Sigmoid colon (tissue), 6 donors: ENCODE measurements at regions not wholly inside any gene's neighbourhood (a gene's known extent, or its start where the extent isn't known, plus 50 kb on each side); places are given as distances from the start of the nearest gene placed in this dataset.

ENCODE experiments used
- DNase-seq: peaks from one replicate; pipeline ENCODE4 v3.0.0-alpha.2; 2019
- H3K27ac ChIP-seq, 4 donors: fragments of 200-600 bp; sonication (generic); one replicate each; pipeline ENCODE4 v1.5.1; 2016 to 2019; ENCODE audit warnings: mild to moderate bottlenecking in 1 of 4
- H3K27me3 ChIP-seq, 3 donors: fragments of 200-600 bp; sonication (generic); one replicate each; pipeline ENCODE4 v1.5.1; 2019; ENCODE audit warnings: mild to moderate bottlenecking in 1 of 3
- H3K36me3 ChIP-seq, 4 donors: fragments of 200-600 bp; sonication (generic); one replicate each; pipeline ENCODE4 v1.5.1; 2016 to 2019
- H3K4me1 ChIP-seq, 4 donors: fragments of 200-600 bp; sonication (generic); one replicate each; pipeline ENCODE4 v1.5.1; 2017 to 2019
- H3K4me3 ChIP-seq, 4 donors: fragments of 200-600 bp; sonication (generic); one replicate each; pipeline ENCODE4 v1.5.1; 2017 to 2019; ENCODE audit warnings: mild to moderate bottlenecking in 2 of 4, moderate library complexity in 1 of 4
- H3K9me3 ChIP-seq, 4 donors: fragments of 200-600 bp in 3 of 4; sonication (generic) in 3 of 4; one replicate each; pipeline versions ENCODE4 v1.5.1 to v1.6.1; 2013 to 2019
- EP300 ChIP-seq, 4 donors: sonication (generic); formaldehyde crosslinking; IDR thresholded peaks; one replicate each; pipeline ENCODE4 v1.6.1; 2017; ENCODE audit warnings: antibody characterized with exemption in 4 of 4
- POLR2A ChIP-seq, 2 donors: fragments of 450-650 bp; IDR thresholded peaks; one replicate each; pipeline ENCODE4 v1.6.1; 2016; ENCODE audit warnings: antibody characterized with exemption in 2 of 2, mild to moderate bottlenecking in 2 of 2, moderate library complexity in 2 of 2
- POLR2AphosphoS5 ChIP-seq, 4 donors: sonication (generic); formaldehyde crosslinking; IDR thresholded peaks; one replicate each; pipeline ENCODE4 v1.6.1; 2017; ENCODE audit warnings: antibody characterized with exemption in 4 of 4
- WGBS, 2 donors: extraction: QIAGEN DNeasy Blood & Tissue Kit; methylation state at CpG; one replicate each; pipeline ENCODE4 v1.1.7; 2013; 5-methylcytosine and 5-hydroxymethylcytosine counted together
- intact Hi-C: fragments of 100-400 bp; cut with DNase I; formaldehyde crosslinking; loops from one replicate; pipeline ENCODE4 v1.15.1; 2023
- TF ChIP-seq, protein P1 (sequence below), 4 experiments: fragments of 450-650 bp in 3 of 4; fragments of 200-600 bp in 1 of 4; IDR thresholded peaks; one replicate each; pipeline ENCODE4 v1.5.1; 2016 to 2019; ENCODE audit warnings: antibody characterized with exemption in 4 of 4, mild to moderate bottlenecking in 3 of 4, moderate library complexity in 2 of 4
- donor health status: healthy with polysubstance abuse.
- donor health status: healthy.

DNA sequence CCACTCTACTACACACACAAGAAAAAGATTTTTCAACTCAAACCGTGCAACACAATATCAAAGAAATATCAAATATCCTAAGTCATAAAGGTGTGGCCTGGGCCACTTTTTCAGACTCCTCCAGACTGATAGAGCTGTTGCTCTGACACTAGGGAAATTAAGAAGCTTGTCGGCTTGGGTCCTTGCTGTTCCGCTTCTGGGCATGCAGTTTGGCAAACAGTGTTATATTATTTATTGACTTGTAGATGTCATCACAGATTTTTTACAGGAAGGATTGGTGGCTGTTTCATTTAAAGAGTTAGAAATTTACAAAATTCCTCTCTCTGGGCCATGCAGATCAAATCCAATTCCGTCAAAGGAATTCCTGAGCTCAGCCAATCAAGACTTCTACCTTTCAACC, 64.5 kb upstream of the EPCAM start:
- 35 to 71% methylated on average over 4 of the region's 4 CpGs for WGBS, 2 donors
- DNase-seq: no peak
- H3K9me3 ChIP-seq: no peaks in the 10 kb centered on the region
- TF ChIP-seq, protein P1, sequence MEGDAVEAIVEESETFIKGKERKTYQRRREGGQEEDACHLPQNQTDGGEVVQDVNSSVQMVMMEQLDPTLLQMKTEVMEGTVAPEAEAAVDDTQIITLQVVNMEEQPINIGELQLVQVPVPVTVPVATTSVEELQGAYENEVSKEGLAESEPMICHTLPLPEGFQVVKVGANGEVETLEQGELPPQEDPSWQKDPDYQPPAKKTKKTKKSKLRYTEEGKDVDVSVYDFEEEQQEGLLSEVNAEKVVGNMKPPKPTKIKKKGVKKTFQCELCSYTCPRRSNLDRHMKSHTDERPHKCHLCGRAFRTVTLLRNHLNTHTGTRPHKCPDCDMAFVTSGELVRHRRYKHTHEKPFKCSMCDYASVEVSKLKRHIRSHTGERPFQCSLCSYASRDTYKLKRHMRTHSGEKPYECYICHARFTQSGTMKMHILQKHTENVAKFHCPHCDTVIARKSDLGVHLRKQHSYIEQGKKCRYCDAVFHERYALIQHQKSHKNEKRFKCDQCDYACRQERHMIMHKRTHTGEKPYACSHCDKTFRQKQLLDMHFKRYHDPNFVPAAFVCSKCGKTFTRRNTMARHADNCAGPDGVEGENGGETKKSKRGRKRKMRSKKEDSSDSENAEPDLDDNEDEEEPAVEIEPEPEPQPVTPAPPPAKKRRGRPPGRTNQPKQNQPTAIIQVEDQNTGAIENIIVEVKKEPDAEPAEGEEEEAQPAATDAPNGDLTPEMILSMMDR (IDR thresholded peaks at IDR 0.05): no peak
- TF ChIP-seq POLR2AphosphoS5 (IDR thresholded peaks at IDR 0.05) (no peak), POLR2A (IDR thresholded peaks at IDR 0.05) (no peak), EP300 (IDR thresholded peaks at IDR 0.05) (no peak)
- intact Hi-C loops: no loop called here
- H3K27me3 ChIP-seq: no peaks in the 10 kb centered on the region
- no peak overlapping the region for H3K4me3 ChIP-seq
- no peaks in the 10 kb centered on the region for H3K36me3 ChIP-seq
- peaks cover 0 to 40% (median 10%) of the 10 kb centered on the region in 4 donors for H3K4me1 ChIP-seq
- H3K27ac ChIP-seq: no peak overlapping the region

DNA sequence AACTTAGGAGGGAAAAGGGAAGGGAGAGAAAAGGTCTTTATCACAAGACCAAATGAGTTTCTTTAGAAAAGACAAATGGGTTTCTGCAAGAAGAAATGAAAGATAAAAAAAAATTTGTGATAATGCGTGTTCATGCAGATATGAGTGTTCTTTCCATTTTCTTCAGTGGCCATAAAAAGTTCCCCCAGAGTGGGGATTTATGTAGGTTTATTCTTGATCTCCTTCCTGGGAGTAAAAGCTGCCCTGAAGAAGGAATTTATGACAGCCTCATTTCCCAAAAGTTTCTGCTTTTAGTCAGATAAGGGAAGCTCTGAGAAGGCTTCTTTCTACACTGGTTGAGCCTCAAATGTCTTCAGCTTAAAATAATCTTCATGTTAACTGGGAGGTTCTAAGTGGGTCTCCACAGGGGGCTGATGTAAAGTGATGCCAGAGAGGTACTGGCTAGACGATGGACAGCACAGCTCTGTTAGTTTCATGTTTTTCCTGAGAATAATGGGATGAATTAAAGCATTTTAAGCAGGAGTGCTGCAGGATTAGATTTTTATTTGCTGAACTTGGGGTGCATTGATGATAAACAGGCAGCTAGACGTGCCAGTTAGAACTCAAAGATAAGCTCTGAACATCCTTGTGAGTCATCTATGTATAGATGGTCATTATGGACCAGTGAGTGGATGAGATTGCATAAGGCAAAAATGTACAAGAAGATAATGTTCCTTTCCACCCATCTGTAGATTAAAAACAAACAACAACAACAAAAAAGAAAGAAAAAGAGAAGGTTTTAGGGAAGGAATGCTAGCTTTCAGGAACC, 65.6 kb upstream of the EPCAM start:
- 57 to 64% methylated on average over 3 of the region's 3 CpGs for WGBS, 2 donors
- intact Hi-C loops: no loop called here
- Histone ChIP-seq H3K27ac (peak overlapping the region in 1 of 4 donors; percentile 40), H3K9me3 (no peaks in the 10 kb centered on the region), H3K4me1 (peaks cover 0 to 40% (median 10%) of the 10 kb centered on the region in 4 donors), H3K36me3 (no peaks in the 10 kb centered on the region), H3K4me3 (no peak overlapping the region), H3K27me3 (no peaks in the 10 kb centered on the region)
- TF ChIP-seq POLR2AphosphoS5 (IDR thresholded peaks at IDR 0.05) (no peak), EP300 (IDR thresholded peaks at IDR 0.05) (no peak)
- TF ChIP-seq, protein P1 (IDR thresholded peaks at IDR 0.05): no peak
- no peak for DNase-seq

GRCh38 chr2:47302308-47302707, 66.8 kb upstream of the EPCAM start:
- TF ChIP-seq EP300 (IDR thresholded peaks at IDR 0.05) (no peak), POLR2A (IDR thresholded peaks at IDR 0.05) (no peak)
- 81 to 85% methylated on average over 8 of the region's 8 CpGs for whole genome bisulfite sequencing, 2 donors
- intact Hi-C loops: no loop called here
- H3K4me3 ChIP-seq: no peak overlapping the region
- no peak for DNase-seq
- no peak overlapping the region for H3K27ac ChIP-seq
- no peaks in the 10 kb centered on the region for H3K36me3 ChIP-seq
- no peaks in the 10 kb centered on the region for H3K9me3 ChIP-seq
- H3K4me1 ChIP-seq: peaks cover 0 to 34% (median 8%) of the 10 kb centered on the region in 4 donors
- H3K27me3 ChIP-seq: no peaks in the 10 kb centered on the region

- TF ChIP-seq POLR2AphosphoS5 (IDR thresholded peaks at IDR 0.05): no peak
- TF ChIP-seq, protein P1 (IDR thresholded peaks at IDR 0.05): no peak
- no peak for TF ChIP-seq POLR2A (IDR thresholded peaks at IDR 0.05)
- no peak for TF ChIP-seq EP300 (IDR thresholded peaks at IDR 0.05)
- Histone ChIP-seq H3K27me3 (no peaks in the 10 kb centered on the region), H3K4me3 (no peak overlapping the region), H3K27ac (no peak overlapping the region), H3K36me3 (no peaks in the 10 kb centered on the region), H3K4me1 (peaks cover 0 to 30% (median 6%) of the 10 kb centered on the region in 4 donors), H3K9me3 (no peaks in the 10 kb centered on the region)
- DNase-seq: no peak
- intact Hi-C loops: no loop called here
- 82 to 90% methylated on average over 4 of the region's 4 CpGs for WGBS, 2 donors
Observed at GRCh38 chr2:47301731-47302130, 67.4 kb upstream of the EPCAM start.

- intact Hi-C loops: no loop called here
- Histone ChIP-seq H3K9me3 (no peaks in the 10 kb centered on the region), H3K4me3 (no peak overlapping the region), H3K36me3 (no peaks in the 10 kb centered on the region), H3K27ac (no peak overlapping the region), H3K27me3 (no peaks in the 10 kb centered on the region), H3K4me1 (peaks cover 0 to 30% (median 4%) of the 10 kb centered on the region in 4 donors)
- 44 to 79% methylated on average over 3 of the region's 3 CpGs for WGBS, 2 donors
- no peak for DNase-seq
- TF ChIP-seq, protein P1 (IDR thresholded peaks at IDR 0.05): no peak
- no peak for TF ChIP-seq EP300 (IDR thresholded peaks at IDR 0.05)
- no peak for TF ChIP-seq POLR2AphosphoS5 (IDR thresholded peaks at IDR 0.05)
- TF ChIP-seq POLR2A (IDR thresholded peaks at IDR 0.05): no peak
Observed at GRCh38 chr2:47301277-47301618, 67.9 kb upstream of the EPCAM start.
